ENCODE measurements at regions not wholly inside any gene's neighbourhood (a gene's known extent, or its start where the extent isn't known, plus 50 kb on each side); places are given as distances from the start of the nearest gene placed in this dataset.
"Not testable (repeated sequence)": the region's sequence is repeated elsewhere in the genome, so short reads cannot be mapped to it uniquely, and the experiment has no call there.

DNA sequence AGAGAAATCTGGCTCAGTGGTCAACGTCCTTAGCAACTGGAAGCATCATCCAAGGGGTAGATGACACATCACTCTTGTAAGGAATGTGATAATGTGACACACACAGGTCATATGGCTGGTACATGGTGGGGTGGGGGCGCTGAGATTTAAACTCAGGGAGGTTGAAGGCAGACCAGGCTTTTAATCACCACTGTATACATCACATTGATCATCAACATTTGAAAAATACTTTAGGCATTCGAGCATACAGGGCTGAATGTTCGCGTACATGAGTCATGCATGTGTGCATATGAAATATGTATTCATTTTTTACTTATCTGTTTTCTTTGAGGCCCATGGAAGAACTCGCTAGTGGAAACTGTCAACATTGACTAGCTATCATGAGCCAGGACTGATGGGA lies 976.4 kb downstream of the VRK1 start:
- no peak for DNase-seq

- no peak for DNase-seq
Observed at GRCh38 chr14:97776890-97777558, 979.8 kb downstream of the VRK1 start.

- no peak for DNase-seq
Observed at GRCh38 chr14:97777622-97778355, 980.6 kb downstream of the VRK1 start.

- DNase-seq = no peak
Observed at GRCh38 chr14:97779140-97779539, 982.0 kb downstream of the VRK1 start.

DNA sequence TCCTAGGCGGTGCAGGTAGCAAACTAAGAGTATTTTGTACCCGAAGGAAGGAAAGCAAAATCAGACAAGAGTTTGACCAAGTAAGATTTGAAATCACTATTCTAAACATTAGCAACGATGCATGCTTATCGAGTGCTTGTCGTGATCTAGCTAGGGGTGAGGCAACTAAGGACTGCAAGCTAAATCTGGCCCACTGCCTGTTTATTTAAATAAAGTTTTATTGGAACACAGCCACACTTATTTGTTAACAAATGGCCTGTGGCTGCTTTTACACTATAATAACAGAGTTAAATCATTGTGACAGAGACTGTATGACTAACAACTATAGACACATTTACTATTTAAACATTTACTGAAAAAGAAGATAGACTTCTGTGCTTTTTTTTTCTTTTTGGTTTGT lies 983.6 kb downstream of the VRK1 start:
- DNase-seq = no peak

GRCh38 chr14:97781961-97782360 lies 984.8 kb downstream of the VRK1 start:
- no peak for DNase-seq

- DNase-seq = no peak
Observed at GRCh38 chr14:97782871-97783414, 985.8 kb downstream of the VRK1 start.

DNA sequence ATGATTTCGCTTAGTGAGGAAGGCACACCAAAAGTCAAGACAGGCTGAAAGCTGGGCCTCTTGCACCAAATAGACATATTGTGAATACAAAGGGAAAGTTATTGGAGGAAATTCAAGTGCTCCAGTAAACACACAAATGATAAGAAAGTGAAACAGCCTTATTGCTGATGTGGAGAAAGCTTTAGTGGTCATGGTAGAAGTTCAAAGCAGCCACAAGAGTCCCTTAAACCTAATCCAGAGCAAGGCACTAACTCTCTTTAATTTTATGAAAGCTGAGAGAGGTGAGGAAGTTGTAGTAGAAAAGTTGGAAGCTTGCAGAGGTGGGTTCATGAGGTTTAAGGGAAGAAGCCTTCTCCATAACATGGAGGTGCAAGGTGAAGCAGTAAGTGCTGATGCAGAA lies 988.3 kb downstream of the VRK1 start:
- DNase-seq = no peak

GRCh38 chr14:97788364-97788763 lies 991.2 kb downstream of the VRK1 start:
- no peak for DNase-seq

GRCh38 chr14:97788846-97789526 lies 991.8 kb downstream of the VRK1 start:
- no peak for DNase-seq

- DNase-seq = no peak
Observed at GRCh38 chr14:97791072-97791471, 993.9 kb downstream of the VRK1 start.

DNA sequence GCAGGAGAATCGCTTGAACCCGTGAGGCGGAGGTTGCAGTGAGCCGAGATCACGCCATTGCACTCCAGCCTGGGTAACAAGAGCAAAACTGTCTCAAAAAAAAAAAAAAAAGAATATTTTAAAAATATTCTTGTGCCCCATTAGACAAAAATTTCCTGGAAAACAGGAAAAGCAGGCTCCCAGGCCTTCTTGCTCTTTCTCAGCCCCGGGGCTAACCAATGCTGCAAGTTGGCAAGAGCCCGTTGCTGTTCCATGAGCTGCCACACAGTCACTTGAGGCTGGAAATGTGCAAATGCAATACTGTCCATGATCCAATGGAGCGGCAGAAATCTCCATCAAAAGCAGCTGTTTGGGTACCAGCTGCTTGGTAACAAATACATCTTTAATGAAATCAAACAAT lies 994.7 kb downstream of the VRK1 start:
- no peak for DNase-seq

- no peak for DNase-seq
Observed at GRCh38 chr14:97796511-97796910, 999.3 kb downstream of the VRK1 start.

DNA sequence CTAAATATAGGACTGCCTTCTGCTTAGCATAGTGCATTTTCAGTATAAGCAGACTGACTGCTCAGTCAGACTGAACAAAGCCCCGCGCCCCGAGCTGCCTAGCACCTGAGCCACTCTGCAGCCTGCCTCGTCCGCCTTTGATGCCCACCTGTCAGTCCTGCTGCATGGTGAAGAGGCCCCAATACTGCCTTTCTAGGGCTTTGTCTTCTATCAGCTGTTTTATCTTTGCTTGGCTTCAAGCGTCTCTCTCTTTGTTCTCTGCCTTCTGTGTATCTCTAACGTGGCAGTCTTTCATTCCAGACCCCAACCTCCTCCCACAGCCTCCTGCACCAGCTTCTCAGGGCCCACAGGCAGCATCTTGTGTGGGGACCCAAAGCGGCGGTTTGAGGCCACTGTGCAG lies 1001.0 kb downstream of the VRK1 start:
- DNase-seq = no peak

GRCh38 chr14:97802430-97803373 lies 1005.5 kb downstream of the VRK1 start:
- no peak for DNase-seq

DNA sequence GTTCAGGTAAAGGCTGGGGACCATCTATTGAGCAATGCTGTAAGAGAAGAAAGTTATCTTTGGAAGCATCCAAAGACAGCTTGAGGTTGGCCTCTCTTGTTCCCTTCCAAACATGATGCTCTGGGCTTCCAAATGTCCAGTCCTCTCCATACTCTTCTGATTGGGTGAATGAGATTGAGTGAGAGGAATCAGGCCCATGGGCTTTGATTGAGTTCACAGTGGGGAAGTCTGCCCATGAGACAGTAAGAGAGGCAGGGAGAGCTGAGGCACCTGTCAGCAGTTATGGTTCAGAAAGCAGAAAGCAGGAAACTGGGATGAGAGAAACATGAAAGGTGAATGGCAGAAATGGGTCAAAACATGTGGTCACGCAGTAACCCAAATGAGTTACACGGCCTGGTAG lies 1006.9 kb downstream of the VRK1 start:
- DNase-seq = no peak

GRCh38 chr14:97806891-97807290 lies 1009.7 kb downstream of the VRK1 start:
- no peak for DNase-seq

- not testable (repeated sequence) for DNase-seq
Observed at GRCh38 chr14:97808541-97808940, 1011.4 kb downstream of the VRK1 start.

GRCh38 chr14:97813556-97813955 lies 1016.4 kb downstream of the VRK1 start:
- no peak for DNase-seq

DNA sequence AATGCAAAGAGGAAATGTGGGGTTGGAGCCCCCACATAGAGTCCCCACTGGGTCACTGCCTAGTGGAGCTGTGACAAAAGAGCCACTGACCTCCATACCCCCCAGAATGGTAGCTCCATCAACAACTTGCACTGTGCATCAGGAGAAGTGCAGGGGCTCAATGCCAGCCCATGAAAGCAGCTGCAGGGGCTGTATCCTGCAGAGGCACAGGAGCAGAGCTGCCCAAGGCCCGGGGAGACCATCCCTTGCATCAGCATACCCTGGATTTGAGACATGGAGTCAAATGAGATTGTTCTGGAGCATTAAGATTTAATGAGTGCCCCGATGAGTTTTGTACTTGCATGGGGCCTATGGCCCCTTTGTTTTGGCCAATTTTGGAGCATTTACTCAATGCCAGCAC lies 1023.6 kb downstream of the VRK1 start:
- DNase-seq = no peak

DNA sequence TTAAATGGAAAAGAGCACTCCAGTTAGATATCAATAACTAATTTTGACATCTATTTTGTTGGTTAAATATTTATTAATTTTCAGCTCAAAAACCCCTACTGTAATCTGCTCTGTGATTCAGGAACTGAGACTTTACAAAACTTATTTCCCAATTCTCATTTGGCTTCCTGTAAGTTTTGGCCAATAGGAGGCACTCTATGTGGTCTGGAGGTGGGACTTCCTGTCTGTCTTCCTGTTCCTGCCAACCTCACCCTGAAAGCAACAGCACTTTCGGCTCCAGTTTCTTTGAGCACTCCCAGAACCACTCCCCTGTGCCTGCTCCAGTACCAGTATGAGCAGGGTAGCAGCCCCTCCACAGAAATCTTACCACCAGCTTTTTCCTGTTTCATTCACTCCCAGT lies 1027.0 kb downstream of the VRK1 start:
- DNase-seq = no peak

GRCh38 chr14:97827746-97828145 lies 1030.6 kb downstream of the VRK1 start:
- DNase-seq = no peak

DNA sequence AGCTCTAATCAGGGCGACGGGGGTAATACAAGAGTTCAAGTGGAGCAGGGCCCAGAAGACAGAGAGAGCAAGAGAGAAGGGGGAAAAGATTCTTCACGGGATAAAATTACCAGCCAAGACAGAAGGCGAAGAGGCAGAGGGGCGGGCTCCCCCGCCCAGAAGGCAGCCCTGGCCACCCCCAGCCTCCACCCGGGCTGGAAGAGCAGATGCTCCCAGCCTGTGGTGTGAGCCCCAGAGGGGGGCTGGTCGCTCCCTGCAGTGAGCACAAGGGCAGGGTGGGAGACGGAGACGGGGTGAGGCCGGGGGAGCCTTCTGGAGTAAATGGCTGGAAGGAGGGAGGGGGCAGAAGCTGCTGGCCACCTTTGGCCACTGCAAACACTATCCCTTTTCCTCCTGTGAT lies 1035.6 kb downstream of the VRK1 start:
- no peak for DNase-seq

Measured in right hindlimb (tissue), 1 donor.